Lower leg skin (tissue), 3 donors: ENCODE measurements at regions not wholly inside any gene's neighbourhood (a gene's known extent, or its start where the extent isn't known, plus 50 kb on each side); places are given as distances from the start of the nearest gene placed in this dataset.

Experiments used
- POLR2A ChIP-seq, 2 donors: fragments of 450-650 bp; IDR thresholded peaks; one replicate each; pipeline ENCODE4 v1.6.1; 2016 to 2017; ENCODE audit warnings: antibody characterized with exemption in 2 of 2, mild to moderate bottlenecking in 1 of 2, moderate library complexity in 1 of 2
- TF ChIP-seq, protein P1 (sequence below), 3 donors: fragments of 450-650 bp; IDR thresholded peaks; one replicate each; pipeline ENCODE4 v1.5.1; 2016; ENCODE audit warnings: antibody characterized with exemption in 3 of 3, mild to moderate bottlenecking in 3 of 3, moderate library complexity in 2 of 3

DNA sequence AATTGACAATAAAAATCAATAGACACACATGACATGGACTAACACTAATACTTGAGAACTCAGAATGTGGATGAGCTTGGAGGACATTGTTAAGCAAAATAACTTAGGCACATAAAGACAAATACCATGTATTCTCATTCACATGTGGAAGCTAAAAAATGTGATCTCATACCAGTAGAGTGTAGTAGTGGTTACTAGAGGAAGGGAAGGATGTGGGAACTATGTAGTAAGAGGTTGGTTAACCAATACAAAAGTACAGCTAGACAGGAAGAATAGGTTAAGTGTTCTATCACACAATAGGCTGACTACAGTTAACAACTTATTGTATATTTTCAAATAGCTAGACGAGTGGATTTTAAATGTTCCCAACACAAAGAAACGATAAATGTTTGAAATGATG, 415.8 kb upstream of the KLF12 start:
- TF ChIP-seq, protein P1, sequence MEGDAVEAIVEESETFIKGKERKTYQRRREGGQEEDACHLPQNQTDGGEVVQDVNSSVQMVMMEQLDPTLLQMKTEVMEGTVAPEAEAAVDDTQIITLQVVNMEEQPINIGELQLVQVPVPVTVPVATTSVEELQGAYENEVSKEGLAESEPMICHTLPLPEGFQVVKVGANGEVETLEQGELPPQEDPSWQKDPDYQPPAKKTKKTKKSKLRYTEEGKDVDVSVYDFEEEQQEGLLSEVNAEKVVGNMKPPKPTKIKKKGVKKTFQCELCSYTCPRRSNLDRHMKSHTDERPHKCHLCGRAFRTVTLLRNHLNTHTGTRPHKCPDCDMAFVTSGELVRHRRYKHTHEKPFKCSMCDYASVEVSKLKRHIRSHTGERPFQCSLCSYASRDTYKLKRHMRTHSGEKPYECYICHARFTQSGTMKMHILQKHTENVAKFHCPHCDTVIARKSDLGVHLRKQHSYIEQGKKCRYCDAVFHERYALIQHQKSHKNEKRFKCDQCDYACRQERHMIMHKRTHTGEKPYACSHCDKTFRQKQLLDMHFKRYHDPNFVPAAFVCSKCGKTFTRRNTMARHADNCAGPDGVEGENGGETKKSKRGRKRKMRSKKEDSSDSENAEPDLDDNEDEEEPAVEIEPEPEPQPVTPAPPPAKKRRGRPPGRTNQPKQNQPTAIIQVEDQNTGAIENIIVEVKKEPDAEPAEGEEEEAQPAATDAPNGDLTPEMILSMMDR (IDR thresholded peaks at IDR 0.05) = no peak
- no peak for TF ChIP-seq POLR2A (IDR thresholded peaks at IDR 0.05)
